WTC11 (cell line): ENCODE measurements at regions not wholly inside any gene's neighbourhood (a gene's known extent, or its start where the extent isn't known, plus 50 kb on each side); places are given as distances from the start of the nearest gene placed in this dataset.

Experiments
- FOXK1 ChIP-seq: sonication (generic); formaldehyde crosslinking; IDR thresholded peaks from 2 replicates; pipeline ENCODE4 v1.8.0; 2022; ENCODE audit warnings: mild to moderate bottlenecking, moderate library complexity, missing genetic modification reagents
- RELA ChIP-seq: sonication (generic); formaldehyde crosslinking; IDR thresholded peaks from 2 replicates; pipeline ENCODE4 v1.8.1; 2022; ENCODE audit warnings: missing genetic modification reagents, mild to moderate bottlenecking, borderline replicate concordance
- TF ChIP-seq, protein P1 (sequence below): sonication (generic); formaldehyde crosslinking; IDR thresholded peaks from 2 replicates; pipeline ENCODE4 v1.8.0; 2023; ENCODE audit warnings: missing genetic modification reagents
- TF ChIP-seq, protein P2 (sequence below): fragments of 200-600 bp; IDR thresholded peaks from 2 replicates; pipeline ENCODE4 v1.8.0; 2022; ENCODE audit warnings: antibody characterized with exemption

DNA sequence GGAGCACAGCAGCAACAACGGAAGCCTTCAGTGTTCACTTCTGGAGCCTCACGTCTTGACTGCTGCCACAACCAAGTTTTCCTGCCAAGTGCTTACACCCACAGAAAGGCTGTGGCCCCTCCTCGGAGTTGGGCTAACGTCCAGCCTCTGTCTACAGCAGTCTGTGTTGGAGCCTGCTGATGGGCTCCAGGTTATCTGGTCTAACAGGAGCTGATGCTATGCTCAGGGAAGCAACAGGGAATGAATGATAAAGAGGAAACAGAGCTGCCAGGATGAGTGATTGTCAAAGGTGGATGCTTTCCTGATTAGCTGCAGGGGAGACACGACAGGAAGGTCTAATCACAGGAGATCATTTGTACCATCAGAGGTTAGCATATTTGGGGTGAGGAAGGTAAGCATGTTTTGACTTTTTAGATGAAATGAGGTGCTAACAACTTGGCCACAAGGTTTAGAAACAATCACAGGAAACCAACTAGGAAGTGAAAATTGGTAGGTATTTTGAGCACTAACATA is 53.8 kb upstream of the RCBTB2 start:
- no peak for TF ChIP-seq RELA (CRISPR knock-in tag)
- TF ChIP-seq, protein P1, sequence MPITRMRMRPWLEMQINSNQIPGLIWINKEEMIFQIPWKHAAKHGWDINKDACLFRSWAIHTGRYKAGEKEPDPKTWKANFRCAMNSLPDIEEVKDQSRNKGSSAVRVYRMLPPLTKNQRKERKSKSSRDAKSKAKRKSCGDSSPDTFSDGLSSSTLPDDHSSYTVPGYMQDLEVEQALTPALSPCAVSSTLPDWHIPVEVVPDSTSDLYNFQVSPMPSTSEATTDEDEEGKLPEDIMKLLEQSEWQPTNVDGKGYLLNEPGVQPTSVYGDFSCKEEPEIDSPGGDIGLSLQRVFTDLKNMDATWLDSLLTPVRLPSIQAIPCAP (CRISPR knock-in tag) = no peak
- TF ChIP-seq, protein P2, sequence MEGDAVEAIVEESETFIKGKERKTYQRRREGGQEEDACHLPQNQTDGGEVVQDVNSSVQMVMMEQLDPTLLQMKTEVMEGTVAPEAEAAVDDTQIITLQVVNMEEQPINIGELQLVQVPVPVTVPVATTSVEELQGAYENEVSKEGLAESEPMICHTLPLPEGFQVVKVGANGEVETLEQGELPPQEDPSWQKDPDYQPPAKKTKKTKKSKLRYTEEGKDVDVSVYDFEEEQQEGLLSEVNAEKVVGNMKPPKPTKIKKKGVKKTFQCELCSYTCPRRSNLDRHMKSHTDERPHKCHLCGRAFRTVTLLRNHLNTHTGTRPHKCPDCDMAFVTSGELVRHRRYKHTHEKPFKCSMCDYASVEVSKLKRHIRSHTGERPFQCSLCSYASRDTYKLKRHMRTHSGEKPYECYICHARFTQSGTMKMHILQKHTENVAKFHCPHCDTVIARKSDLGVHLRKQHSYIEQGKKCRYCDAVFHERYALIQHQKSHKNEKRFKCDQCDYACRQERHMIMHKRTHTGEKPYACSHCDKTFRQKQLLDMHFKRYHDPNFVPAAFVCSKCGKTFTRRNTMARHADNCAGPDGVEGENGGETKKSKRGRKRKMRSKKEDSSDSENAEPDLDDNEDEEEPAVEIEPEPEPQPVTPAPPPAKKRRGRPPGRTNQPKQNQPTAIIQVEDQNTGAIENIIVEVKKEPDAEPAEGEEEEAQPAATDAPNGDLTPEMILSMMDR = no peak
- TF ChIP-seq FOXK1 (CRISPR knock-in tag) = no peak
